ENCODE measurements at regions not wholly inside any gene's neighbourhood (a gene's known extent, or its start where the extent isn't known, plus 50 kb on each side); places are given as distances from the start of the nearest gene placed in this dataset.

GRCh38 chr5:21694567-21694966 lies 1158.6 kb downstream of the CDH12 start:
- TF ChIP-seq, protein P1, sequence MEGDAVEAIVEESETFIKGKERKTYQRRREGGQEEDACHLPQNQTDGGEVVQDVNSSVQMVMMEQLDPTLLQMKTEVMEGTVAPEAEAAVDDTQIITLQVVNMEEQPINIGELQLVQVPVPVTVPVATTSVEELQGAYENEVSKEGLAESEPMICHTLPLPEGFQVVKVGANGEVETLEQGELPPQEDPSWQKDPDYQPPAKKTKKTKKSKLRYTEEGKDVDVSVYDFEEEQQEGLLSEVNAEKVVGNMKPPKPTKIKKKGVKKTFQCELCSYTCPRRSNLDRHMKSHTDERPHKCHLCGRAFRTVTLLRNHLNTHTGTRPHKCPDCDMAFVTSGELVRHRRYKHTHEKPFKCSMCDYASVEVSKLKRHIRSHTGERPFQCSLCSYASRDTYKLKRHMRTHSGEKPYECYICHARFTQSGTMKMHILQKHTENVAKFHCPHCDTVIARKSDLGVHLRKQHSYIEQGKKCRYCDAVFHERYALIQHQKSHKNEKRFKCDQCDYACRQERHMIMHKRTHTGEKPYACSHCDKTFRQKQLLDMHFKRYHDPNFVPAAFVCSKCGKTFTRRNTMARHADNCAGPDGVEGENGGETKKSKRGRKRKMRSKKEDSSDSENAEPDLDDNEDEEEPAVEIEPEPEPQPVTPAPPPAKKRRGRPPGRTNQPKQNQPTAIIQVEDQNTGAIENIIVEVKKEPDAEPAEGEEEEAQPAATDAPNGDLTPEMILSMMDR (IDR thresholded peaks at IDR 0.05; ENCODE audit: insufficient read depth, low read length): no peak
- no peak for DNase-seq (ENCODE audit: low read depth)
- no peak overlapping the region for H3K4me3 ChIP-seq (ENCODE audit: low read depth, low read length)

DNA sequence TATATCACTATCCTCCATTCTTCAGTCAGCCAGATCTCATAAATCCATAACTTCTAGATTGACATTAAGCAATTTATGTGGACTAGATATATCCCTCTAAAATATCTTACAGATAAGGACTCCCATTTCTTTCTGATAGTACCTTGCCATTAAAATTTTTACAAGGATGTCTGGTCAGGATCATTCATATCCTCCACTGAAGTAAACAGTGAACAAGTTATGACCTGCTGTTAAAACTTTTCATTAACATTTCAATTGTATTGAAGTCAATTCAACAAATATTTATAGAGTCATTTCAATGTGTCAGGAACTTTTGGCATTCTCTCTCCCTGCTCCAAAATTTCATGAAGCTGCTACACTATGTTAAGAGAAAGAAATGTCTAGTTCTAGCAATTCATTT lies 1159.6 kb downstream of the CDH12 start:
- TF ChIP-seq, protein P1 (IDR thresholded peaks at IDR 0.05; ENCODE audit: insufficient read depth, low read length): no peak
- no peak for DNase-seq (ENCODE audit: low read depth)
- no peak overlapping the region for H3K4me3 ChIP-seq (ENCODE audit: low read depth, low read length)

- H3K4me3 ChIP-seq (ENCODE audit: low read depth, low read length): no peak overlapping the region
- DNase-seq (ENCODE audit: low read depth): no peak
- TF ChIP-seq, protein P1 (IDR thresholded peaks at IDR 0.05; ENCODE audit: insufficient read depth, low read length): no peak
Observed at GRCh38 chr5:21689587-21689986, 1163.6 kb downstream of the CDH12 start.

DNA sequence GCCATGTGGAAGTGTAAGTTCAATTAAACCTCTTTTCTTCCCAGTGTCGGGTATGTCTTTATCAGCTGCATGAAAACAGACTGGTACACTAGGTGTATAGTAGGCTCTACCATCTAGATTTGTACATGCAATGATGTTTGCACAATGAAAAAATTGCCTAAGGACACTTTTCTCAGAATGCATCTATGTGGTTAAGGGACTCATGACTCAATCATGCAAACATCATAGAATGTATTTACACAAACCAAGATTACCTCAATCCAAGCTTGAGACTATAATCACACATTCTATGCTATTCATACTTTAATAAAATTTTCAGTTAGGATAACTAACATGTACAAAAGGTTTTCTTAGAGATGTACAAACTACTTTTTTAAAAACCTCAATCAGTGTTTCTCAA lies 1164.5 kb downstream of the CDH12 start:
- H3K4me3 ChIP-seq (ENCODE audit: low read depth, low read length): no peak overlapping the region
- TF ChIP-seq, protein P1 (IDR thresholded peaks at IDR 0.05; ENCODE audit: insufficient read depth, low read length): no peak
- DNase-seq (ENCODE audit: low read depth): no peak

GRCh38 chr5:21687621-21688020 lies 1165.5 kb downstream of the CDH12 start:
- TF ChIP-seq, protein P1 (IDR thresholded peaks at IDR 0.05; ENCODE audit: insufficient read depth, low read length): no peak
- H3K4me3 ChIP-seq (ENCODE audit: low read depth, low read length): no peak overlapping the region
- no peak for DNase-seq (ENCODE audit: low read depth)

- TF ChIP-seq, protein P1 (IDR thresholded peaks at IDR 0.05; ENCODE audit: insufficient read depth, low read length): no peak
- no peak overlapping the region for H3K4me3 ChIP-seq (ENCODE audit: low read depth, low read length)
- no peak for DNase-seq (ENCODE audit: low read depth)
Observed at GRCh38 chr5:21686706-21687105, 1166.4 kb downstream of the CDH12 start.

DNA sequence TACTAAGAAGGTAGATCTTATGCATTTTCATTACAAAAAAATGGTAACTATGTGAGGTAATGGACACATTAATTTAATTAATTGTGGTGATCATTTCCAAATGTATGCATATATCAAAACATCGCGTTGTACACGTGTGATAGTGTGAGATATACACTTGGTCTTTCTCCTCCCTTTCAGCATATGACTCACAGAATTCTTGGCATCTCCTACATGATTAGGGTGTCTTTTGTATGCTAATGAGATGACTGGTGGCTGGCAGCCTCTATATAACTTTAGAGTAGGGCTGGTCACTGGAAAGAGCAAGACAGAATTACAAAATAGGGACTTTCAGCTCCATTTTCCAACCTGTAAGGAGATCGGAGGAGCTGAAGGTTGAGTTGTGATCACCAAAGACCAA lies 1167.6 kb downstream of the CDH12 start:
- TF ChIP-seq, protein P1 (IDR thresholded peaks at IDR 0.05; ENCODE audit: insufficient read depth, low read length): no peak
- H3K4me3 ChIP-seq (ENCODE audit: low read depth, low read length): no peak overlapping the region

More for the DNA sequence above, 1167.6 kb downstream of the CDH12 start:
- DNase-seq (ENCODE audit: low read depth): peak; percentile 27
